SK-N-MC (cell line): ENCODE measurements at regions not wholly inside any gene's neighbourhood (a gene's known extent, or its start where the extent isn't known, plus 50 kb on each side); places are given as distances from the start of the nearest gene placed in this dataset.

Source experiments
- DNase-seq: peaks from one replicate; pipeline ENCODE4 v3.0.0-alpha.2; 2011; ENCODE audit warnings: low read depth, low spot score
- H3K27ac ChIP-seq: fragments of 200-600 bp; sonication (generic); 2 replicates; pipeline ENCODE4 v1.5.1; 2016; ENCODE audit warnings: mixed run types
- H3K36me3 ChIP-seq: fragments of 200-600 bp; sonication (generic); 2 replicates; pipeline ENCODE4 v1.6.1; 2017; ENCODE audit warnings: antibody characterized with exemption, low read length, mixed read lengths; ENCODE audit not compliant: insufficient read depth
- H3K4me3 ChIP-seq: fragments of 200-600 bp; sonication (generic); 2 replicates; pipeline ENCODE4 v1.5.1; 2016
- H3K9ac ChIP-seq: fragments of 200-600 bp; sonication (generic); 2 replicates; pipeline ENCODE4 v1.8.0; 2017; ENCODE audit warnings: mixed run types, mixed read lengths; ENCODE audit not compliant: insufficient read length
- H3K9me3 ChIP-seq: fragments of 200-600 bp; sonication (generic); 2 replicates; pipeline ENCODE4 v1.6.1; 2017; ENCODE audit warnings: low read depth, mild to moderate bottlenecking, antibody characterized with exemption, low read length, moderate library complexity, mixed read lengths
- EZH2 ChIP-seq: fragments of 200-600 bp; sonication (generic); IDR thresholded peaks from one replicate; pipeline ENCODE4 v1.6.1; 2017; ENCODE audit warnings: antibody characterized with exemption
- FOXP2 ChIP-seq: optimal IDR thresholded peaks from 2 replicates; pipeline ENCODE3; 2011; ENCODE audit warnings: mild to moderate bottlenecking, moderate library complexity; ENCODE audit not compliant: insufficient read depth; ENCODE audit errors: extremely low read length, control extremely low read depth
- POLR2AphosphoS5 ChIP-seq: IDR thresholded peaks from 2 replicates; pipeline ENCODE4 v1.6.1; 2012; ENCODE audit warnings: mild to moderate bottlenecking, low read depth, low read length, borderline replicate concordance

DNA sequence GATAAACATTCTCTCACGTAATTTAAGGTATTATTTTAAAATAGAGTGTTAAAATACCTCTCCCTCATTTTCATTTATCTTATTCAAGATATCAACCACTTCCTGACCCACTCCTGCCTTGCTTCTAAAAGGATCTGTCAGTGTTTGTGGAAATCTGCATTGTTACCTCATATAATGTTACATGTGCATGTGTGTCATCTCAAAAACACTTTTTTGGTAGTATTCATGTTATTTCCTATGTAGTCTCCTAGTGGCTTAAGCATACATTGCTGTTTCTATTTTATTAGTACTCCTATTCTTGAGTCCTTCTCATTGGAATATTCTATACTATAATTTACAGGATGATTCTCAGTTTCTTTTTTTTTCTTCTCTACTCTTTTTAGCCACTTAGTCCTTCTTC lies 1360.7 kb upstream of the CELF2 start:
- H3K27ac ChIP-seq, result no peak overlapping the region
- H3K4me3 ChIP-seq, result no peak overlapping the region
- TF ChIP-seq EZH2, result no peak
- TF ChIP-seq POLR2AphosphoS5, result no peak
- TF ChIP-seq FOXP2, result no peak
- no peaks in the 10 kb centered on the region for H3K9me3 ChIP-seq
- H3K36me3 ChIP-seq, result no peaks in the 10 kb centered on the region
- no peak overlapping the region for H3K9ac ChIP-seq
- no peak for DNase-seq

DNA sequence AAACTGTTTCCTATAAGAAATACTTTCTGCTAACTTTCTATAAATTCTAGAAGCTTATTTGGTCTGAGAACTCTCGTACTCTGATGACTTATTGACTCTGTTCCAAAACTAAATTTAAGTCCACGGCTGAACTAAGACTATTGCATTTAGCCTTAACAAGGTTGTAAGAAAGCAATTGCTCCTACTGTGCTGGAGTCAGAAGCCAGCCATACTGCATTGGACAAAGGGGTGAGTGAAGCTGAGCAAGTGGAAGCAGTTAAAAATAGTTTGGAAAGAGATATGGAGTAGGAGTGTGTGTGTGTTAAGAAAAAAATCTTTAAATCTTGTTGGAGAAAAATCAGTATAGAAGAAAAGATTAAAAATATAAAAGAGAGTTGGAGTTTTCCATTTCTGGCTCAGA lies 1360.1 kb upstream of the CELF2 start:
- H3K9me3 ChIP-seq, result no peaks in the 10 kb centered on the region
- DNase-seq, result no peak
- H3K27ac ChIP-seq, result no peak overlapping the region
- H3K36me3 ChIP-seq, result no peaks in the 10 kb centered on the region
- TF ChIP-seq FOXP2, result no peak
- no peak for TF ChIP-seq POLR2AphosphoS5
- TF ChIP-seq EZH2, result no peak
- no peak overlapping the region for H3K4me3 ChIP-seq
- H3K9ac ChIP-seq, result no peak overlapping the region

DNA sequence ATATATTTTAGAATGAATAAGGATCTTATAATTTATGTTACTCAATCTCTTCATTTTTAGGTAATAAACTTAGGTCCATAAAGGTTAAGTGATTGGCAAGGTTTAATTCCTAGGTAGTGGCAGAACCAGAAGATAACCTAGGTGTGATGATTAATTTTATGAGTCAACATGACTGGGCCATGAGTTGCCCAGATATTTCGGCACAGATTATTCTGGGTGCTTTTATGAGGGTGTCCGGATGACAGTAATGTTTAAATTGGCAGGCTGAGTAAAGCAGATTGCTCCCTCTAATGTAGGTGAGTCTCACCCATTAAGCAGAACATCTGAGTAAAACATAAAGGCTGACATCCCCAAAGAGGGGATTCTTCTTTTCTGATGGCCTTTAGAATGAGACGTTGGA lies 1349.3 kb upstream of the CELF2 start:
- no peaks in the 10 kb centered on the region for H3K9me3 ChIP-seq
- TF ChIP-seq POLR2AphosphoS5 (no peak), EZH2 (no peak), FOXP2 (no peak)
- no peak overlapping the region for H3K4me3 ChIP-seq
- H3K36me3 ChIP-seq, result no peaks in the 10 kb centered on the region
- H3K9ac ChIP-seq, result no peak overlapping the region
- H3K27ac ChIP-seq, result no peak overlapping the region
- DNase-seq, result no peak

DNA sequence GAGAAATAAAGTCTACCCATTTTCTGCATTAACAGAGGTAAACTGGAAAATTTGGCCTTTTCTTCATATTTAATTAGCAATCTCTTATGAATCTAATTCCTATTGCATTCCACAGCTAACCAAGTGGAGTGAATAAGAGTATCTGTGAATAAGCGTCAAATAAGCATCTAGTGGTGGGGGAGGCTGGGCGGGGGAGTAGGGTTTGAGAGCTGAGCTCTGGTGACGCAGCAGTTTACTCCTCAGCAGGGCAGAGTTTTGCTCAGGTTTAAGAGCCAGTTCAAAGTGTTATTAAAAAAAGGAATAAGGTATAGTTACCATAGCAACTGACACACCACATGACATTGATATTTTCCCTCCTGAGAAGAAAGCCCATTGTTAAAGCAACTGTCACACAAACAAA lies 1346.8 kb upstream of the CELF2 start:
- no peaks in the 10 kb centered on the region for H3K9me3 ChIP-seq
- no peaks in the 10 kb centered on the region for H3K36me3 ChIP-seq
- H3K27ac ChIP-seq, result no peak overlapping the region
- DNase-seq, result no peak
- H3K9ac ChIP-seq, result no peak overlapping the region
- TF ChIP-seq FOXP2 (no peak), EZH2 (no peak), POLR2AphosphoS5 (no peak)
- no peak overlapping the region for H3K4me3 ChIP-seq

DNA sequence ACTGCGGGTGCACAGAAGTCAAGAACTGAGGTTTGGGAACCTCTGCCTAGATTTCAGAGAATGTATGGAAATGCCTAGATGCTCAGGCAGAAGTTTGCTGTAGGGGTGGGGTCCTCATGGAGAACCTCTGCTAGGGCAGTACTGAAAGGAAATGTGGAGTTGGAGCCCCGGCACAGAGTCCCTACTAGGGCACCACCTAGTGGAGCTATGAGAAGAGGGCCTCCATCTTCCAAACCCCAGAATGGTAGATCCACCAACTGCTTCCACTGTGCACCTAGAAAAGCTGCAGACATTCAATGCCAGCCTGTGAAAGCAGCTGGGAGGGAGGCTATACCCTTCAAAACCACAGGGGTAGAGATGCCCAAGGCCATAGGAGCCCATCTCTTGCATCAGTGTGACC lies 1336.0 kb upstream of the CELF2 start:
- no peaks in the 10 kb centered on the region for H3K36me3 ChIP-seq
- TF ChIP-seq FOXP2, result no peak
- TF ChIP-seq EZH2, result no peak
- TF ChIP-seq POLR2AphosphoS5, result no peak
- no peak overlapping the region for H3K4me3 ChIP-seq
- no peak overlapping the region for H3K27ac ChIP-seq
- no peaks in the 10 kb centered on the region for H3K9me3 ChIP-seq
- no peak overlapping the region for H3K9ac ChIP-seq
- DNase-seq, result no peak

DNA sequence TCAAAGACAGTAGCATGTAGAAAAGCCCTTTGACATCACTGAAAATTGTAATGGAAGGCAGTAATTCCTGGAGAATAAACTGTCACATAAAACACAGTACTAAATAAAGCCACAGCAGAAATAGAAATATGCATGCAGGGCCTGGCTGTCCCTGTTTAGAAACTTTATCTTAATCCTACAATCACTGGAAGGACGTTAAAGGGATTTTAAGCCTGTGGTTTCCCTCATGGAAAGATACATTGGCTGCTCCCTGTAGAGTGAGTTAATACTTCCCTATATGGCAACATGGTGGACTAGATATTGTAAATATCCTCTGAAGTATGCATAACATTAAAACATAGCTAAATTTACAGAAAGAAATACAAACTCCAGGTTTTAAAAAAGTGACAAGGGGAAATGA lies 1334.9 kb upstream of the CELF2 start:
- no peak for DNase-seq
- H3K9me3 ChIP-seq, result no peaks in the 10 kb centered on the region
- H3K9ac ChIP-seq, result no peak overlapping the region
- no peak for TF ChIP-seq POLR2AphosphoS5
- no peak for TF ChIP-seq EZH2
- no peak for TF ChIP-seq FOXP2
- H3K36me3 ChIP-seq, result no peaks in the 10 kb centered on the region
- H3K4me3 ChIP-seq, result no peak overlapping the region
- no peak overlapping the region for H3K27ac ChIP-seq

DNA sequence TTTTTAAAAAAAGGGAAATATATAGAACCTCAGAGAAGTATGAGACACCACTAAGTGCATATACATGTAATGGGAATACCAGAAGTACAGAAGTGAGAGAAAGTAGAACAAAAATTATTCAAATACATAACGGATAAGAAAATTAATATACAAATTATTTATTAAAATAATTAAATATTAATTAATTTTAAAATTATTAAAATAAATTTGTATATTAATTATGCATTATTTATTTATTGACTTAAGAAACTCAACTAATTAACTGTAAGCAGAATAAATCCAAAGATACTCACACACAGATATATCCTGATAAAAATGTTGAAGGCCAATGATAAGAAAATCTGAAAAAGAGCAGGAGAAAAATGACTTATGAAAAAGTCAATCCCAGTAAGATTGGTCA lies 1333.5 kb upstream of the CELF2 start:
- Histone ChIP-seq H3K27ac (no peak overlapping the region), H3K36me3 (no peaks in the 10 kb centered on the region), H3K4me3 (no peak overlapping the region), H3K9me3 (no peaks in the 10 kb centered on the region), H3K9ac (no peak overlapping the region)
- TF ChIP-seq FOXP2 (no peak), EZH2 (no peak), POLR2AphosphoS5 (no peak)
- DNase-seq, result no peak

DNA sequence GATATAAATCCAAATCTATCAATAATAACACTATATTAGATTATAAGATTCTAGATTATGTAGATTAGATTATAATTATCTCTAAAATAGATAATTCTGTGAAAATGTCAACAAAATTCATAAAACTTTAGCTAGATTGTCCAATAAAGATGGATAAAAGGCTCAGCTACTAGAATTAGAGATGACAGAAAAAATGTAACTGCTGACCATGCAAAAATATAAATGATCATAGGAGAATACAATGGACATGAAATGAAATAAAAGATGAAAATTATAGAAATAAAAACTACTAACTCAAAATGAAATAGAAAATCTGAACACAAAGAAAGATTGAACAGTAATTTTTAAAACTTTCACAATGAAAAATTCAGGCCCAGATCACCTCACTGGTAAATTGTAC lies 1332.1 kb upstream of the CELF2 start:
- TF ChIP-seq FOXP2, result no peak
- TF ChIP-seq EZH2, result no peak
- no peak for TF ChIP-seq POLR2AphosphoS5
- H3K9me3 ChIP-seq, result no peaks in the 10 kb centered on the region
- no peak overlapping the region for H3K4me3 ChIP-seq
- H3K27ac ChIP-seq, result no peak overlapping the region
- no peaks in the 10 kb centered on the region for H3K36me3 ChIP-seq
- DNase-seq, result no peak
- H3K9ac ChIP-seq, result no peak overlapping the region

DNA sequence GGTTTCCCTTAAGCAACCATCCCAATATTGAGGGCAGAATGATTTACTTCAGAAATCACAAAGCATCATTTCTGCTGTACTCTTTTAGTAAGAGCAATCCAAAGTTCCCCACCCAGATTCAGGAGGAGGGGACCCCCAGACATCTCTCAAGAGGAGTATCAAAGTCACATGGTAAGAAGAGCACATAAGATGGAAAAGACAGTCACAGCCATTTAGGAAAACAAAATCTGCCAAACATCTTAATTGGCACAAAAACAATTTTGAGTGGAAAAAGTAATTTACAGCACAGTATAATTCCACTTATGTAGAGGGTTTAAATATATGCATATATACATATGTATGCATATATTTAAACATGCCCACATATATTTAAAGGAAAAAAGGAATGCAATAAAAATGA lies 1329.0 kb upstream of the CELF2 start:
- DNase-seq, result no peak
- Histone ChIP-seq H3K27ac (no peak overlapping the region), H3K36me3 (no peaks in the 10 kb centered on the region), H3K9ac (no peak overlapping the region), H3K4me3 (no peak overlapping the region), H3K9me3 (no peaks in the 10 kb centered on the region)
- no peak for TF ChIP-seq POLR2AphosphoS5
- no peak for TF ChIP-seq FOXP2
- TF ChIP-seq EZH2, result no peak

DNA sequence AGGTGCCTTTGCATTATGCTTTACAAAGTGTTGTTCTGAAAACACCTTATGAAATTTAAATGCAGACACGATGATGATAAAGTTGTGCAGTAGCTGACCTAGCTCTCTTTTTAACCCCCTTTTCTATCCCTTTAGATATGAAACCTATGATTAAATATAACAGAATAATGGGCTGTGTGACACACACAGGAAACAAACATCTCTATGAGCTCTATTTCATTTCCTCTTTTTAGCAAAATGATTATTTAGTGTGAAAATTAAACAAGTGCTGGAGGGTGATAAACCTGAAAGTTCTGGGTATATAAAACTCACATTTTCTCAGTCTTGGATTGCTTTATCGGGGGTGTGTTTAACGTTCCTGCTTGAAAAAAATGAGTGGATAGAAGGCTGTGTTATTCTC lies 1310.5 kb upstream of the CELF2 start:
- H3K4me3 ChIP-seq, result no peak overlapping the region
- no peaks in the 10 kb centered on the region for H3K36me3 ChIP-seq
- no peak overlapping the region for H3K27ac ChIP-seq
- DNase-seq, result no peak
- H3K9ac ChIP-seq, result no peak overlapping the region
- no peaks in the 10 kb centered on the region for H3K9me3 ChIP-seq
- no peak for TF ChIP-seq FOXP2
- TF ChIP-seq EZH2, result no peak
- TF ChIP-seq POLR2AphosphoS5, result no peak
